PFSK-1 (cell line): ENCODE measurements at regions not wholly inside any gene's neighbourhood (a gene's known extent, or its start where the extent isn't known, plus 50 kb on each side); places are given as distances from the start of the nearest gene placed in this dataset.

Experiments
- FOXP2 ChIP-seq: optimal IDR thresholded peaks from 2 replicates; pipeline ENCODE3; 2011; ENCODE audit warnings: borderline replicate concordance, control low read depth, inconsistent platforms; ENCODE audit not compliant: insufficient read depth; ENCODE audit errors: extremely low read length, extremely low read depth
- POLR2AphosphoS5 ChIP-seq: IDR thresholded peaks from 2 replicates; pipeline ENCODE4 v1.6.1; 2012; ENCODE audit warnings: low read depth, mild to moderate bottlenecking, control low read depth, low read length, moderate library complexity
- SIN3A ChIP-seq: IDR thresholded peaks from 2 replicates; pipeline ENCODE4 v1.6.1; 2012; ENCODE audit warnings: mild to moderate bottlenecking, low read length, moderate library complexity, borderline replicate concordance; ENCODE audit not compliant: insufficient read depth
- TAF1 ChIP-seq: IDR thresholded peaks from 2 replicates; pipeline ENCODE4 v1.6.1; 2012; ENCODE audit warnings: low read length, control low read depth, borderline replicate concordance; ENCODE audit not compliant: insufficient read depth
- TF ChIP-seq, protein P1 (sequence below), 2 experiments: IDR thresholded peaks; 2 replicates each; pipeline versions ENCODE4 v1.6.1 to v1.8.0; 2011 to 2012; ENCODE audit warnings: low read depth in 2 of 2, low read length in 2 of 2, control low read depth in 1 of 2, inconsistent platforms in 1 of 2, mild to moderate bottlenecking in 1 of 2, moderate library complexity in 1 of 2; ENCODE audit not compliant: insufficient read depth in 1 of 2

DNA sequence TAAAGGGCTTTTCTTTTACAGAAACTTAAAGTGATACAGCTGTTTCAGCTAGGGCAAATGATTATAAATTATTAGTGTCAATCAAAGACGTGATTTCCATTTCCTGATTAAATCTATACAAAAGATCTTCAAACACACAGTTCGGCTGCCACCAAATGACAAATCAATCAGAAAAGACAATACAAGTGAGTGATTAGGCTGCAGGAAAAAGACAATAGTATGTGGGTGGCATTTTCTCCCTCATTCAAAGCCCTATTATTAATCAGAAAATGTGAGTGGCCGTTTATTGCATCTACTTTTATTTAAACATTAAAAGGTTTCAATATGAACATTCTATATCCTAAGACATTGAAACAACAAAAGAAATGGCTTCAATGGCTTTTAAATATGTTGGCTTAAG lies 895.6 kb upstream of the ROBO1 start:
- TF ChIP-seq FOXP2 (no peak), POLR2AphosphoS5 (no peak), SIN3A (no peak), TAF1 (no peak)
- TF ChIP-seq, protein P1, sequence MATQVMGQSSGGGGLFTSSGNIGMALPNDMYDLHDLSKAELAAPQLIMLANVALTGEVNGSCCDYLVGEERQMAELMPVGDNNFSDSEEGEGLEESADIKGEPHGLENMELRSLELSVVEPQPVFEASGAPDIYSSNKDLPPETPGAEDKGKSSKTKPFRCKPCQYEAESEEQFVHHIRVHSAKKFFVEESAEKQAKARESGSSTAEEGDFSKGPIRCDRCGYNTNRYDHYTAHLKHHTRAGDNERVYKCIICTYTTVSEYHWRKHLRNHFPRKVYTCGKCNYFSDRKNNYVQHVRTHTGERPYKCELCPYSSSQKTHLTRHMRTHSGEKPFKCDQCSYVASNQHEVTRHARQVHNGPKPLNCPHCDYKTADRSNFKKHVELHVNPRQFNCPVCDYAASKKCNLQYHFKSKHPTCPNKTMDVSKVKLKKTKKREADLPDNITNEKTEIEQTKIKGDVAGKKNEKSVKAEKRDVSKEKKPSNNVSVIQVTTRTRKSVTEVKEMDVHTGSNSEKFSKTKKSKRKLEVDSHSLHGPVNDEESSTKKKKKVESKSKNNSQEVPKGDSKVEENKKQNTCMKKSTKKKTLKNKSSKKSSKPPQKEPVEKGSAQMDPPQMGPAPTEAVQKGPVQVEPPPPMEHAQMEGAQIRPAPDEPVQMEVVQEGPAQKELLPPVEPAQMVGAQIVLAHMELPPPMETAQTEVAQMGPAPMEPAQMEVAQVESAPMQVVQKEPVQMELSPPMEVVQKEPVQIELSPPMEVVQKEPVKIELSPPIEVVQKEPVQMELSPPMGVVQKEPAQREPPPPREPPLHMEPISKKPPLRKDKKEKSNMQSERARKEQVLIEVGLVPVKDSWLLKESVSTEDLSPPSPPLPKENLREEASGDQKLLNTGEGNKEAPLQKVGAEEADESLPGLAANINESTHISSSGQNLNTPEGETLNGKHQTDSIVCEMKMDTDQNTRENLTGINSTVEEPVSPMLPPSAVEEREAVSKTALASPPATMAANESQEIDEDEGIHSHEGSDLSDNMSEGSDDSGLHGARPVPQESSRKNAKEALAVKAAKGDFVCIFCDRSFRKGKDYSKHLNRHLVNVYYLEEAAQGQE (IDR thresholded peaks at IDR 0.05; ENCODE audit: insufficient read depth in 1 of 2, low read depth in 2 of 2, low read length in 2 of 2), result no peak

DNA sequence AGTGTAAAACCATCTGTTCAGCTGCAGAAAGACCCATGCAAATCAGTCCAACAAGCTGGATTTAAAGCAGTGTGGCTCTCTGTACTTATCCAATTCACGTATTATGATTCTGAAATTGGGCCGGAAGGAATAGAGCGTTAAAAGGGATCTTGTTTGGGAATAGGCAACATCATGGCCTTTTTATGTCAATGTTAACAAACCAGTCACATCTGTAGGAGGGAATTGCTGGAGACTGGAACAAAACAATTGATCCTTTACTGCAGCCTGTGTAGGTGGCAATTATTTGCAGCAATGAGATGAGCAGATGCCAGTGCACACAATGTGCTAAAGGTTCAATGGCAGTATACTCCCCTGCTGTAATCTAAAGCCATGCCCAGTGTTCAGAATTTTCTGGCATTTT lies 887.4 kb upstream of the ROBO1 start:
- TF ChIP-seq TAF1 (no peak), SIN3A (no peak), FOXP2 (no peak), POLR2AphosphoS5 (no peak)
- TF ChIP-seq, protein P1 (IDR thresholded peaks at IDR 0.05; ENCODE audit: insufficient read depth in 1 of 2, low read depth in 2 of 2, low read length in 2 of 2), result no peak

DNA sequence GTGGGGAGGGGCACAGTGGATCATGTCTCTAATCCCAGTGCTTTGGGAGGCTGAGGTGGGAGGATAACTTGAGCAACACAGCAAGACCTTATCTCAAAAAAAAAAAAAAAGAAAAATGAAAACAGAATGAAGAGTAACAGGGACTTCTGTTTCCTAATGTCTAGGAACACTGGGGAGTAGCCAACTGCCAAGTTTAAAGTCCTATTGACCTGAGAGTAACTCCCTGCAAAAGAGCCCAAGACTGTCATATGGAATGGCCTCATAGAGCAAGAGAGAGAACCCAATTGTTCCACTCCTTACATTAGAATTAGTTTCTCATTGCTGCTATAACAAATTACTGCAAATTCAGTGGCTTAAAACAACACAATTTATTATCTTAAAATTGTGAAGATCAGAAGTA lies 881.4 kb upstream of the ROBO1 start:
- TF ChIP-seq FOXP2 (no peak), POLR2AphosphoS5 (no peak)
- TF ChIP-seq, protein P1 (IDR thresholded peaks at IDR 0.05; ENCODE audit: insufficient read depth in 1 of 2, low read depth in 2 of 2, low read length in 2 of 2), result no peak

DNA sequence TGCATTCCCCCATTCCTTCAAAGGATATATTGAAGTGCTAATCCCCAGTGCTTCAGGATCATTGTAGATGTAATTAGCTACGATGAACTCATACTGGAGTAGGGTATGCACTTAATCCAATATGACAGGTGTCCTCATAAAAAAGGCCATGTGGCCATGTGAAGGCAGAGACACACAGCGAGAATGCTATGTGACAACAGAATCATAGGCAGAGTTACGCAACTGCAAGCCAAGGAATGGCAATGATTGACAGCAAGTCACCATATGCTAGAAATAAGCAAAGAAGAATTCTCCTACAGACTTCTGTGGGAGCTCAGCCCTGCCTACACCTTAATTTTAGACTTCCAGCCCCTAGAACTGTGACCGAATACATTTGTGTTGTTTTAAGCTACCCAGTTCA lies 875.6 kb upstream of the ROBO1 start:
- TF ChIP-seq SIN3A, result no peak
- TF ChIP-seq POLR2AphosphoS5, result no peak
- TF ChIP-seq FOXP2, result no peak
- TF ChIP-seq, protein P1 (IDR thresholded peaks at IDR 0.05; ENCODE audit: insufficient read depth in 1 of 2, low read depth in 2 of 2, low read length in 2 of 2), result no peak
- no peak for TF ChIP-seq TAF1

DNA sequence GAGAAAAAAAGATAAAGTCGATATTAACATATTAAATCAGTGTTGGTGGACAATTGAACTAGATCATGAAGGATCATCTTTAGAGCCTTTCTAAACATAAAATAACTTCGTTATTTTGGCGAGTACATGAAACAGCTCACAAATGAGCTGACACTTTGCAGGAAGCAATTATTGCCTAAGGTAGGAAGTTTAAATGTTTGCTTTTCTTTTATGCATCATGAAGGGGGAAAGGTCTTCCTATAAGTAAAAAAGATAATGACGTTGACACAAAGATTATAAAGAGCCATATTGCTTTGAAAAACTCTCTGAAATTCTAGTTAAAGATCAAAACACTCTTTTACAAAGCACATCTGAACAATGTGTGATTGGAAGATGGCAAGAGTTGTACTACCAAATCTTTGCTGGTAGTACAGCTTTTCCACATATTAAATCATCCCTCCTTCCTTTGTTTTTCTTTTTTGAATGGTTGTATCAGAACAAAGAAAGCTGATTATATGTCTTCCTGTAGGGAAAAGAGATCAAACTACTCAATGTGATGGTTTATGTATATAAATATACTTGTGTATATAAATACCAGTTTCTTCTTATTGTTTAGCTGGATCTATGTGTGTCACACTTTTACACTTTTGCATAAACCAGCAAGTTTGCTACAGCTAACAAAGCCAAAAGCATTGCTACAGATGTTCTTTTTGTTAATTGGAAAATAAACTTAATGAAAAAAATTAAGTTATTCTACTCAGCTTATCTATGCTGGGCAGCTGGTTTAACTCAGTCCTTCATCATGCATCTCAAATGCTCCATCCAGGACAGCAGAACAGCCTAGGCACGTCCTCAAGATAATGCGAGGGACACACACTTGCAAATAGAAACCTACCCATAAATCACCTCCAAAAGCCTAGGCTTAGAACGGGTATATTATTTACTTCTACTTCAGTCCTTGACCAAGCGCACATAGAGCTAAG lies 850.8 kb upstream of the ROBO1 start:
- TF ChIP-seq SIN3A (no peak), TAF1 (no peak), FOXP2 (no peak), POLR2AphosphoS5 (no peak)
- TF ChIP-seq, protein P1 (IDR thresholded peaks at IDR 0.05; ENCODE audit: insufficient read depth in 1 of 2, low read depth in 2 of 2, low read length in 2 of 2), result no peak
